ENCODE measurements at regions not wholly inside any gene's neighbourhood (a gene's known extent, or its start where the extent isn't known, plus 50 kb on each side); places are given as distances from the start of the nearest gene placed in this dataset.

DNA sequence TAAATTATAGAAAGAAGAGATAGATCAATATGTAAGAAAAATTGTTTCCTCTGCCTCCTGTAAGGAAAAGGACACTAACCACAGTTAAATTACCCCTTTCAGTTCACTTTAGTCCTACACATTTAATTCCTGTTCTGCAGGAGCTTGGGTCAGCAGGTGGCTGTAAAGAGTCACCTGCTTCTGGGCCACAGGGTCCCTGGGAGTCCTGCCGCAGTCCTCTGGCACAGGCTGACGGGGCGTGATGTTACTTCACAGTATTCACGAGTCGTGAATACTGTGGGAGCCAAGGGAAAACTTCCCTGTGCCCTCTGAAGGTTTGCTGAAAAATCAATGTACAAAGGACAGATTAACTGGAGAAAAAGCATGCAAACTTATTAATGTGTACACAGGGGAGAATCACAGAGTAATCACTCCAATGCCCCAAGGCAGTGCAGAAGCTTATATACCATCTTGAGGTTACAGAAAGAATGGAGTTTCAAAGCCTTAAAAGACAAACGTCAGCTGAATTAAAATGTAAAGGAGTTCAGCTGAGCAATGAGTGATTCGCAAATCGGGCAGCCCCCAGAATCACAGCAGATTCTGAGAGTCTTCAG lies 125.8 kb upstream of the TMTC4 start:
- DNase-seq (ENCODE audit: low read depth in 1 of 2, low spot score in 1 of 2) = no peak
- TF ChIP-seq, protein P1, sequence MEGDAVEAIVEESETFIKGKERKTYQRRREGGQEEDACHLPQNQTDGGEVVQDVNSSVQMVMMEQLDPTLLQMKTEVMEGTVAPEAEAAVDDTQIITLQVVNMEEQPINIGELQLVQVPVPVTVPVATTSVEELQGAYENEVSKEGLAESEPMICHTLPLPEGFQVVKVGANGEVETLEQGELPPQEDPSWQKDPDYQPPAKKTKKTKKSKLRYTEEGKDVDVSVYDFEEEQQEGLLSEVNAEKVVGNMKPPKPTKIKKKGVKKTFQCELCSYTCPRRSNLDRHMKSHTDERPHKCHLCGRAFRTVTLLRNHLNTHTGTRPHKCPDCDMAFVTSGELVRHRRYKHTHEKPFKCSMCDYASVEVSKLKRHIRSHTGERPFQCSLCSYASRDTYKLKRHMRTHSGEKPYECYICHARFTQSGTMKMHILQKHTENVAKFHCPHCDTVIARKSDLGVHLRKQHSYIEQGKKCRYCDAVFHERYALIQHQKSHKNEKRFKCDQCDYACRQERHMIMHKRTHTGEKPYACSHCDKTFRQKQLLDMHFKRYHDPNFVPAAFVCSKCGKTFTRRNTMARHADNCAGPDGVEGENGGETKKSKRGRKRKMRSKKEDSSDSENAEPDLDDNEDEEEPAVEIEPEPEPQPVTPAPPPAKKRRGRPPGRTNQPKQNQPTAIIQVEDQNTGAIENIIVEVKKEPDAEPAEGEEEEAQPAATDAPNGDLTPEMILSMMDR (IDR thresholded peaks at IDR 0.05; ENCODE audit: low read depth, low read length) = no peak
- peaks cover 16% of the 10 kb centered on the region for H3K27me3 ChIP-seq

DNA sequence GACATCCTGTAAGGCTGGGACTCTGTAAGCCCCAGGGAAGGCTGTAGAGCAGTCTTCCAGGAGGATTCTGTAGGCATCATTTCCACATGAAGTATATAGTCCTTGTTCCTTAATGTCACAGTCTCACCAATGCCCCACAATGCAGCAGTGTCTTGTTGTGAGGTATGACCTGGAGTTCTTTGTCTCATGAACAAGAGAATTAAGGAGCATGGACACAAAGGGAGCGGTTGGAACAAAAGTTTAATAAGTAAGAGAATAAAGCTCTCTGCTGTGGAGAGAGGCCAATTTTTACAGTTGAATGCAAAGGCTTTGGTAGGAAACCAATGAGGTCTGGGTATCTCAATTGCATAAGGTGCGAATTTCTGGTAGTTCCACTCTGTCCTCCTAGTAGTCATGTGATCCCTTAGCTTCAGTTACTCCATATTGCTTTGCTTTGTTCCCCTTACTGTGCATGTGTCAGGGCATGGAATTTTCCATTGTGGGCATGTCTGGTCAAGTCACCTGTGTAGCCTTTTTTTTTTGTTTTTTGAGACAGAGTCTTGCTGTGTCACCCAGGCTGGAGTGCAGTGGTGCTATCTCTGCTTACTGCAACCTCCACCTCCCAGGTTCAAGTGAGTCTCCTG lies 124.3 kb upstream of the TMTC4 start:
- peaks cover 7% of the 10 kb centered on the region for H3K4me1 ChIP-seq (ENCODE audit: low read depth)
- no peaks in the 10 kb centered on the region for H3K9me3 ChIP-seq (ENCODE audit: low read depth)
- no peak overlapping the region for H3K27ac ChIP-seq
- H3K36me3 ChIP-seq = no peaks in the 10 kb centered on the region
- TF ChIP-seq, protein P1 (IDR thresholded peaks at IDR 0.05; ENCODE audit: low read depth, low read length) = no peak
- no peak overlapping the region for H3K4me3 ChIP-seq
- no peak for DNase-seq (ENCODE audit: low read depth in 1 of 2, low spot score in 1 of 2)
- peaks cover 16% of the 10 kb centered on the region for H3K27me3 ChIP-seq

More for the DNA sequence above, 125.8 kb upstream of the TMTC4 start:
- Histone ChIP-seq H3K4me3 (no peak overlapping the region), H3K4me1 (ENCODE audit: low read depth) (peaks cover 7% of the 10 kb centered on the region), H3K36me3 (no peaks in the 10 kb centered on the region), H3K27ac (no peak overlapping the region), H3K9me3 (ENCODE audit: low read depth) (no peaks in the 10 kb centered on the region)

- no peaks in the 10 kb centered on the region for H3K9me3 ChIP-seq (ENCODE audit: low read depth)
These were observed 123.3 kb upstream of the TMTC4 start for GRCh38 chr13:100797921-100798320.

GRCh38 chr13:100796463-100796862 lies 121.9 kb upstream of the TMTC4 start:
- H3K36me3 ChIP-seq = no peaks in the 10 kb centered on the region
- H3K27ac ChIP-seq = no peak overlapping the region
- no peak for DNase-seq (ENCODE audit: low read depth in 1 of 2, low spot score in 1 of 2)
- H3K4me3 ChIP-seq = no peak overlapping the region
- peaks cover 7% of the 10 kb centered on the region for H3K27me3 ChIP-seq
- peaks cover 7% of the 10 kb centered on the region for H3K4me1 ChIP-seq (ENCODE audit: low read depth)
- TF ChIP-seq, protein P1 (IDR thresholded peaks at IDR 0.05; ENCODE audit: low read depth, low read length) = no peak
- H3K9me3 ChIP-seq (ENCODE audit: low read depth) = no peaks in the 10 kb centered on the region

More at GRCh38 chr13:100797921-100798320, 123.3 kb upstream of the TMTC4 start:
- no peaks in the 10 kb centered on the region for H3K36me3 ChIP-seq
- H3K27ac ChIP-seq = no peak overlapping the region
- no peak for DNase-seq (ENCODE audit: low read depth in 1 of 2, low spot score in 1 of 2)
- TF ChIP-seq, protein P1 (IDR thresholded peaks at IDR 0.05; ENCODE audit: low read depth, low read length) = no peak
- no peak overlapping the region for H3K4me3 ChIP-seq
- H3K27me3 ChIP-seq = peaks cover 16% of the 10 kb centered on the region
- H3K4me1 ChIP-seq (ENCODE audit: low read depth) = peaks cover 7% of the 10 kb centered on the region

- Histone ChIP-seq H3K36me3 (no peaks in the 10 kb centered on the region), H3K27me3 (no peaks in the 10 kb centered on the region), H3K9me3 (ENCODE audit: low read depth) (no peaks in the 10 kb centered on the region), H3K4me1 (ENCODE audit: low read depth) (peaks cover 7% of the 10 kb centered on the region), H3K4me3 (no peak overlapping the region), H3K27ac (no peak overlapping the region)
- TF ChIP-seq, protein P1 (IDR thresholded peaks at IDR 0.05; ENCODE audit: low read depth, low read length) = no peak
- no peak for DNase-seq (ENCODE audit: low read depth in 1 of 2, low spot score in 1 of 2)
These were observed 120.0 kb upstream of the TMTC4 start for GRCh38 chr13:100794575-100794974.
